HG03439 (cell line): ENCODE measurements at regions not wholly inside any gene's neighbourhood (a gene's known extent, or its start where the extent isn't known, plus 50 kb on each side); places are given as distances from the start of the nearest gene placed in this dataset.

ENCODE experiments used
- ATAC-seq: cut with Tn5 transposase; IDR thresholded peaks from one replicate; pipeline ENCODE4 v1.9.1; 2021; ENCODE audit warnings: mild to moderate bottlenecking, moderate library complexity; ENCODE audit not compliant: unreplicated experiment

- no peak for ATAC-seq
These were observed 59.4 kb upstream of the UCN3 start for GRCh38 chr10:5305374-5305773.

- no peak for ATAC-seq
These were observed 53.9 kb upstream of the UCN3 start for GRCh38 chr10:5310914-5311313.

DNA sequence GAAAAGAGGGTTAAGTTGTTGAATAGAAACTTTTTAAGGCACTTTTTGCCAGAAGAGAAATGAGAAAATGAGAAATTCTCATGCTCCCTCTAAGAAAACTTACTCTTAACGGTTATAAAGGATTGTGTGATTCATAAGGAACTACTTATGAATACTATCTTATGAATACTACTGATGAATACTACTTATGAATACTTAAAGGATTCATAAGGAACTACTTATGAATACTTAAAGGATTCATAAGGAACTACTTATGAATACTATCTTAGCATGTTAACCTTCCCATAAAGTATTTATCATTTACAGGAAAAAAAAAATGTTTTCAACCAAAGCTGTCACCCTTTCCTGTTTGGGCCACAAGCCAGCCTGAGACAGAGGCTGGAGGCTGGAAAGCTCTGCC, 53.1 kb upstream of the UCN3 start:
- ATAC-seq: no peak

GRCh38 chr10:5314840-5315239, 49.9 kb upstream of the UCN3 start:
- no peak for ATAC-seq
